ENCODE measurements at regions not wholly inside any gene's neighbourhood (a gene's known extent, or its start where the extent isn't known, plus 50 kb on each side); places are given as distances from the start of the nearest gene placed in this dataset.

GRCh38 chrX:39406799-39407198 lies 605.5 kb downstream of the MID1IP1 start:
- TF ChIP-seq POLR2A (IDR thresholded peaks at IDR 0.05) (no peak), CTCF (IDR thresholded peaks at IDR 0.05) (no peak)
- no peaks in the 10 kb centered on the region for H3K9me3 ChIP-seq
- DNase-seq: no peak
- H3K27ac ChIP-seq: no peak overlapping the region
- H3K36me3 ChIP-seq (replicated peaks in 1 of 2; ENCODE audit: insufficient read depth in 1 of 2, low read depth in 2 of 2): no peaks in the 10 kb centered on the region
- no peak for ATAC-seq
- H3K4me1 ChIP-seq: no peaks in the 10 kb centered on the region
- WGBS, 2 donors: 69 to 80% methylated on average over 2 of the region's 2 CpGs
- intact Hi-C loops (cut with DNase I): no loop called here
- no peaks in the 10 kb centered on the region for H3K27me3 ChIP-seq
- H3K4me3 ChIP-seq: no peak overlapping the region

- intact Hi-C loops (cut with DNase I): no loop called here
- Histone ChIP-seq H3K9me3 (no peaks in the 10 kb centered on the region), H3K4me1 (no peaks in the 10 kb centered on the region), H3K36me3 (replicated peaks in 1 of 2; ENCODE audit: insufficient read depth in 1 of 2, low read depth in 2 of 2) (no peaks in the 10 kb centered on the region), H3K27me3 (no peaks in the 10 kb centered on the region), H3K27ac (no peak overlapping the region), H3K4me3 (no peak overlapping the region)
- no peak for ATAC-seq
- 71 to 79% methylated on average over 4 to 6 of the region's 6 CpGs for WGBS, 2 donors
- no peak for DNase-seq
- TF ChIP-seq CTCF (IDR thresholded peaks at IDR 0.05) (no peak), POLR2A (IDR thresholded peaks at IDR 0.05) (no peak)
Measured at GRCh38 chrX:39409246-39409917, 608.1 kb downstream of the MID1IP1 start.

GRCh38 chrX:39414290-39414854 lies 613.1 kb downstream of the MID1IP1 start:
- intact Hi-C loops (cut with DNase I): no loop called here
- DNase-seq: no peak
- no peak overlapping the region for H3K27ac ChIP-seq
- no peaks in the 10 kb centered on the region for H3K27me3 ChIP-seq
- no peaks in the 10 kb centered on the region for H3K36me3 ChIP-seq (replicated peaks in 1 of 2; ENCODE audit: insufficient read depth in 1 of 2, low read depth in 2 of 2)
- H3K4me3 ChIP-seq: no peak overlapping the region
- TF ChIP-seq POLR2A (IDR thresholded peaks at IDR 0.05) (no peak), CTCF (IDR thresholded peaks at IDR 0.05) (no peak)
- peaks cover 3% of the 10 kb centered on the region for H3K4me1 ChIP-seq
- 50 to 56% methylated on average over 4 to 5 of the region's 5 CpGs for WGBS, 2 donors
- no peak for ATAC-seq
- H3K9me3 ChIP-seq: no peaks in the 10 kb centered on the region

- intact Hi-C loops (cut with DNase I): no loop called here
- H3K27me3 ChIP-seq: no peaks in the 10 kb centered on the region
- H3K9me3 ChIP-seq: no peaks in the 10 kb centered on the region
- ATAC-seq: no peak
- H3K36me3 ChIP-seq (replicated peaks in 1 of 2; ENCODE audit: insufficient read depth in 1 of 2, low read depth in 2 of 2): no peaks in the 10 kb centered on the region
- H3K27ac ChIP-seq: no peak overlapping the region
- H3K4me1 ChIP-seq: peaks cover 9% of the 10 kb centered on the region
- DNase-seq: no peak
- no peak overlapping the region for H3K4me3 ChIP-seq
- TF ChIP-seq POLR2A (IDR thresholded peaks at IDR 0.05) (no peak), CTCF (IDR thresholded peaks at IDR 0.05) (no peak)
- WGBS, 2 donors: 85 to 88% methylated on average over 10 to 11 of the region's 14 CpGs
Measured at GRCh38 chrX:39416547-39417260, 615.4 kb downstream of the MID1IP1 start.

All from body of pancreas (tissue), 4 donors.